Bronchial epithelial cell (primary cell): ENCODE measurements at regions not wholly inside any gene's neighbourhood (a gene's known extent, or its start where the extent isn't known, plus 50 kb on each side); places are given as distances from the start of the nearest gene placed in this dataset.

ENCODE experiments used
- DNase-seq: peaks from one replicate; pipeline ENCODE4 v3.0.0-alpha.2; 2010; ENCODE audit warnings: low read depth
- FAIRE-seq: peaks from 2 replicates; lab custom pipeline; 2011; peaks lifted over from hg19 to GRCh38; lab: Jason Lieb, UNC
- H3K27me3 ChIP-seq: 2 replicates; pipeline ENCODE4 v1.5.1; 2011; ENCODE audit warnings: low read length; ENCODE audit not compliant: control insufficient read depth, insufficient read depth
- H3K36me3 ChIP-seq: 2 replicates; pipeline ENCODE4 v1.5.1; 2011; ENCODE audit warnings: low read length; ENCODE audit not compliant: control insufficient read depth, insufficient read depth
- H3K4me3 ChIP-seq: 2 replicates; pipeline ENCODE4 v1.5.1; 2011; ENCODE audit warnings: mild to moderate bottlenecking, low read depth, low read length, control low read depth
- CTCF ChIP-seq: IDR thresholded peaks from 2 replicates; pipeline ENCODE4 v1.5.1; 2011; ENCODE audit warnings: mild to moderate bottlenecking, moderate library complexity, low read length, control low read depth, inconsistent platforms; ENCODE audit not compliant: insufficient read depth, severe bottlenecking

GRCh38 chr1:222886878-222887351 is 72.1 kb downstream of the DISP1 start:
- H3K27me3 ChIP-seq, result no peaks in the 10 kb centered on the region

GRCh38 chr1:222889440-222889839 is 74.6 kb downstream of the DISP1 start:
- FAIRE-seq (no peak), DNase-seq (peak; percentile 51)
- TF ChIP-seq CTCF, result no peak
- Histone ChIP-seq H3K27me3 (no peaks in the 10 kb centered on the region), H3K4me3 (no peak overlapping the region), H3K36me3 (no peaks in the 10 kb centered on the region)

More at GRCh38 chr1:222886878-222887351, 72.1 kb downstream of the DISP1 start:
- no peak overlapping the region for H3K4me3 ChIP-seq
- DNase-seq (no peak), FAIRE-seq (no peak)
- TF ChIP-seq CTCF, result no peak
- H3K36me3 ChIP-seq, result no peaks in the 10 kb centered on the region

GRCh38 chr1:222890716-222891115 is 75.9 kb downstream of the DISP1 start:
- no peak for FAIRE-seq
- DNase-seq, result no peak
- Histone ChIP-seq H3K27me3 (no peaks in the 10 kb centered on the region), H3K36me3 (no peaks in the 10 kb centered on the region), H3K4me3 (no peak overlapping the region)
- no peak for TF ChIP-seq CTCF

- TF ChIP-seq CTCF, result no peak
- Histone ChIP-seq H3K4me3 (no peak overlapping the region), H3K27me3 (no peaks in the 10 kb centered on the region), H3K36me3 (no peaks in the 10 kb centered on the region)
- DNase-seq, result no peak
- FAIRE-seq, result no peak
Measured at GRCh38 chr1:222891578-222891977, 76.7 kb downstream of the DISP1 start.

- Histone ChIP-seq H3K27me3 (no peaks in the 10 kb centered on the region), H3K4me3 (no peak overlapping the region), H3K36me3 (no peaks in the 10 kb centered on the region)
- FAIRE-seq, result no peak
- DNase-seq, result peak; percentile 54
- TF ChIP-seq CTCF, result no peak
Measured at GRCh38 chr1:222892137-222892769, 77.4 kb downstream of the DISP1 start.

- FAIRE-seq (no peak), DNase-seq (peak; percentile 28)
- no peak for TF ChIP-seq CTCF
- no peaks in the 10 kb centered on the region for H3K36me3 ChIP-seq
- H3K4me3 ChIP-seq, result no peak overlapping the region
- H3K27me3 ChIP-seq, result no peaks in the 10 kb centered on the region
Measured at GRCh38 chr1:222893255-222893654, 78.4 kb downstream of the DISP1 start.
